ENCODE measurements at regions not wholly inside any gene's neighbourhood (a gene's known extent, or its start where the extent isn't known, plus 50 kb on each side); places are given as distances from the start of the nearest gene placed in this dataset.

- no peak for TF ChIP-seq SIRT6 (IDR thresholded peaks at IDR 0.05; ENCODE audit: low read length)
- TF ChIP-seq NRF1 (IDR thresholded peaks at IDR 0.05; ENCODE audit: low read depth, low read length): no peak
These were observed 87.1 kb upstream of the CPEB4 start (continued) for GRCh38 chr5:173801006-173801405.
